GM19324 (cell line): ENCODE measurements at regions not wholly inside any gene's neighbourhood (a gene's known extent, or its start where the extent isn't known, plus 50 kb on each side); places are given as distances from the start of the nearest gene placed in this dataset.
A peak's percentile ranks its signal among the peaks of the same experiment; 100 is the strongest.
"Not testable (repeated sequence)": the region's sequence is repeated elsewhere in the genome, so short reads cannot be mapped to it uniquely, and the experiment has no call there.

Experiments used
- ATAC-seq: cut with Tn5 transposase; IDR thresholded peaks from one replicate; pipeline ENCODE4 v1.9.1; 2021; ENCODE audit warnings: mild to moderate bottlenecking, moderate library complexity; ENCODE audit not compliant: unreplicated experiment, low FRiP score

DNA sequence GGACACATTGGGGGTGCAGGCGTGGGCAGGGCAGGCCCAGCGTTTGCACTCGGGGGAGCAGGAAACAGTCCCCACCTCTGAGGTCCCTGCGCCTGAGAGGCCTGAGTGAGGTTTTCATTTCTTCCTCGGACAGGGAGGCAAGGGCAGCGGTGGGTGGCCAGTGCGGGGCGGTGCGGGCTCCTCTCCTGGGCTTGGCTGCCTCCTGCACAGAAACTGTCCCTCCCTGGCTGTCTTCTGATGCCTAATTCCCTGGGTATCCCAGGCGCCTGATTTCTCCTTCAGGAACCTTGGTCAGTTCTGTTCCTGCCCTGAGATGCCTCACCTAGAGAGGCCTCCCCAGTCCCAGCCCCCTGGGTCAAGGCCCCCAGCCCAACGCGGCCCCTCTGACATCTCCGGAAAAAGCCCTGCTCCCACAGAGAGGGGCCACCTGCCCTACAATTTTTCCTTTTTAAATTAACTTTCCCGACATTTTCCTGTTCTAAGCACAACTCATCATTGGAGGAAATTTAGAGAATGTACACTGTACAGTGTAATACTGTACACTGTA is 260.3 kb downstream of the ADGRD1 start:
- ATAC-seq: no peak

DNA sequence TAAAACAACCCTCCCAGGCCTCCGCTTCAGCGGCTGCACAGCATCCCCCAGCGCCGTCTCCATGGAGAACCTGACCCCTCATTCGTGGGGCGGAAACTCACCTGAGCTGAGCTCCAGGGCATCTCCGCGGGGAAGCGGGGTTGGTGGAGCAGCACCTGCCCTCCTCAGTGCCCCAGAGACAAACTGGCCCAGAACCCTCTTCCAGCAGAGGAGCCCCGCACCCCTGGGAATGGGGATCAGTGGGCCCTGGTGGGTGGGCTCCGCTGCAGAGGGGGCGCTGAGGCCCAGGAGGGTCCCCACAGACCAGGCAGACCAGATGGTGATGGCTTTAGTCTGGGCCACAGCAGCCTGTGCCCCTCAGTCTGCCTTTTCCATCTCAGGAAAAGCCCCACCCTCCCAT is 261.2 kb downstream of the ADGRD1 start:
- not testable (repeated sequence) for ATAC-seq

DNA sequence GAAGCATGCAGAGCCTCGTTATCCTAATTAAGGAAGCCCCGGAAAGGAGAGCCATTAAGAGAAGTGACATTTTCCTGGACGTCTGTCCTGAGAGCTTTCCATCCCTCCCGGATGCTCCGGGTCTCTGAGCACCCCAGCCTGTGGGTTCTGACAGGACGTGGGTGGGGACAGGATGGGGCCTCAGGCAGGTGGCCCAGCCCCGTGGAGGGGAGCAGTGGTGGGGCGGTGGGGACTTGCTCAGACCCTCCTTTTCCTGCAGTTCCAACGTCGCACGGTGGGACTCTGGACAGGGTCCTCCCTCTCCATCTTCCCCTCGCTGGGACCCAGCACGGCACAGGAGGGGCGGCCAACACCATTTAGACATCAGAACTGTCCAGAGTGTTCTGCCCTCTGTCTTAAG is 262.9 kb downstream of the ADGRD1 start:
- not testable (repeated sequence) for ATAC-seq

DNA sequence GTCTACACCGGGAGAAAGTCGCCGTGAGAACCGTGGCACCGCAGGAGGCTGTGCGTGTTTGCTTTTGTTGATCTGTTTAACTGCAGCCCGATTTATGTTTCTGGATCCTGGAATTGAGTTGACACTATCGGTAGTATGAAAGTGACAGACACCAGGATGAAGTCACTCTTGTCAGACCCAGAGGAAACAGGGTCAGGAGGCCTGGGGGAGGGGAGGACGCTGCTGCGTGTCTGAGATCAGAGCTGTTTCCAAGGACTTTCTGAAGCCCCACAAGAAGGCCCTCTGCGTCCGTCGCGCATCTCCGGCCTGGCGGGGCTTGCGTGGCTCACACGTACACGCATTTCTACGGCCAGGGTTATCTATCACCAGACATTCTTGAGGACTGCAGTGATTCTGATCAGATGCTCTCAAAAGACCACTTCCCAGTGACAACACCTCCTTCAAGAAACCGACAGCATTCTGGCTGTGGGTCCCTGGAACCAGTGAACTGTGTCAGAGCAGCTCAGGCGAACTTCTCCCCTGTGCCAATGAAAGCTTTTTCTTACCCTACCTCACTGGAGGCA is 263.4 kb downstream of the ADGRD1 start:
- ATAC-seq: no peak

DNA sequence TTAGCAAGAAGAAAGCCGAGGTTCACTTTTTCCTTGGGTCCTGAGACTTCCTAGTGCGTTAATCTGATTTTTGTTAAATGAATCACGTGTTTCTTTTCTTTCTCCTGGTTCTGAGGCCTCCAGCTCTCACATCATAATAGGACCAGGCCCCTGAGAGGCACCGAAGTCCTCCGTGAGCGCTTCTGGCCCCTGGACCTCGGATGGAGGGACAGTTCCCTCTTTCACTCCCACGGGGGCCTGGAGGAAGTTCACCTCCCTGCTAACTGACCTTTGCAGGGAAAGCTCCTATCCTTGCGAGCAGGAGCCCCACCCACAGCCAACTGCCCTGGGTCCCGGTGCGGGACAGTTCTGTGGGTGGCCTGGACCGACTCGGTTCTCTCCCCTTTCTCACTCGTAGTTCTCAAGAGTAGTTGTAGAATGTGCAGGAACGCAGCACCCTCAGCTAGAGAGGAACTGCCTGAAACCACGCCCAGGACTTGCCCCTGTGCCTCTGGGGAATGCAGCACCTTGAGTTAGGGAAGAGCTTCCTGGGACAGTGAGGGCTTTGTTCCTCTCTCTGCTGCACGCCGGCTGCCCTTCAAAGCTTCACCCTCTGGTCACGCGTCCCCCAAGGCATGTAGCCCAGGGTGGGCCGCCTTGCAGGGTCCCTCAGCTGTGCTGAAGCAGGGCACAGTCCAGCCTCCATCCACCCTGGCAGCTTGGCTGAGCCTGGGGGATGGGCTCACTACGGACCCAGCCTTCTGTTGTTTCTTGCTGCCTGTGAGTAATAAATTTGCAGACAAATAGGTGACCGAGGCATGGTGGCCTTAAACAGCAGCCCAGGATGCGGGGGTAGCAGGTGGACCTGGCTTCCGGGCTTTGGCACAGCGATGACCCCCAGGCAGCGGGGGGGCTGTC is 264.6 kb downstream of the ADGRD1 start:
- ATAC-seq: no peak

DNA sequence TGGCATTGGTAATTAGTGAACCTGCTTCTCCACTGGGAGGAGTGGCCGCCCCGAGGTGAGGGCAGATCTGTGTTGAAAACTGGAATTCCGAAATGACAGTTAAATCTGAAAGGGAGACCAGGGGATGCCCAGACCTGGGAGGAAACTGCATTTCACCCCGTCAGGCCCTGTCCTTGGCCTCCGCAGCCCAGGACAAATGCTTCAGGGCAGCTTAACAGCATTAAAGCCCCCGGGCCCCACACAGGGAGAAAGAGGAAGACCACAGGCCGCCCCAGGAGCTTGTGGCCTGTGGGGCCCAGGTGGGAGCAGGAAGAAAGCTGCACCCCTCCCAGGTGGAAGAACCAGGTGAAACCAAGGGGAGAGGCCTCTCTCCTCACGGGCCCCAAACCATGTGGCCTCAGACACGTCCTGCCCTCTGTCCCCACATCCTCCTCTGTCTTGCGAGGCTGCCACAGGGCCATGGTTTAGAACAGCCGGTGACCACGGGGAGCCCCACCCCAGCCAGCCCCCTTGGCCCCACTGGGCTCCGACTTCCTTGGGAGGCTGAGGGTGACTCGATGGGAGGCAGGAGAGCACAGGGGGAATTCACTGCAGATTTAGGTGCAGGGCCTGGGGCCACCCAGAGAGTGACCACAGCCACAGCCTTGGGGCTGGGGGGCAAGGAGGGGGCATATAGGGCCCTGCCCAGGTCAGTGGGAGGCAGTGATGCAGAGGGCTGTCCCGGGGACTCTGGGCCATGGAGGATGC is 265.4 kb downstream of the ADGRD1 start:
- ATAC-seq: no peak

DNA sequence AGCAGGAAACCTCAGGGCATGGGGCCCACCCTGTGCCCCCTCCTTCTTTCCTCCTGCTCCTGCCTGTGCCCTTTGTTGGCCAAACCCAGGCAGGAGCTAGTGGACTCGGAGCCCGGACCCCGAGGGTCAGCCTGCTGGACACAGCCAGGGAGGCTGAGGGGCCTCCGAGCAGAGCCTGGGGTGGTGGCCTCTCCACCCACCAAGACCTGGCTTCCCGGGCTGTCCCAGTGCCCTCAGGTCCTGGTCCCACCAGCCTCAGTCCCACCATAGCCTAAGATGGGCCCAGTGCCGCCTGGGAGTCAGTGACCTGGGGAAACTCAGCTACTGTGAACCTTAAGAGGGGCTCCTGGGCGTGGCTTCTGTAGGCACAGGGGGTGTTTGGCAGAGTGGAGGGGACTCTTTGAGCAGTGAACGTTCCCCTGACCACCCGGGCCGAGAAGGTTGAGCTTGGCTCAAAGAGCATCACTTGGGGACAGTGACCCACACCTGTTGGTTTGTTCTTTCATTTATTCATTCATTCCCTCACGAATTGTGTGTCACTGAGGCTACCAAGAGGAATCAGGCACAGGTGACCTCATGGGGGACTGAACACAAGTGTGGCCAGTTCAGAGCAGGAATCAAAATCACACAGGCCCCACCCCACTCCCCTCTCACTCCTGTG is 266.1 kb downstream of the ADGRD1 start:
- ATAC-seq: no peak

DNA sequence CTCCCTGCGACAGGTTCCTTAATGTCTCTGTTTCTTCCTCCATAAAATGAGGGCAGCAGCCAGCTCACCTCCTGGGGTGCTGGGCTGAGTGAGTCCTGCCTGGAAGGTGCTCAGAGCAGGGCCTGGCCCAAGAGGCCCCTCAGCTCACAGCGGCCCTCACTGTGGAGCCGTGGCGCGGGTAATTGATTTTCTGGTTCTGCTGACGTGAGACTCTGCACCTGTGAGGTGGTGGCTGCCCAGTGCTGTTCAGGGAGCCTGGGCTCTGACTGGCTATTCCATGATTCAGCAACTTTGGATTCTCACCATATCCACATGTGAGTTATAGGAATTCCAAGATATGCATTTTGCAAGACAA is 266.6 kb downstream of the ADGRD1 start:
- no peak for ATAC-seq

DNA sequence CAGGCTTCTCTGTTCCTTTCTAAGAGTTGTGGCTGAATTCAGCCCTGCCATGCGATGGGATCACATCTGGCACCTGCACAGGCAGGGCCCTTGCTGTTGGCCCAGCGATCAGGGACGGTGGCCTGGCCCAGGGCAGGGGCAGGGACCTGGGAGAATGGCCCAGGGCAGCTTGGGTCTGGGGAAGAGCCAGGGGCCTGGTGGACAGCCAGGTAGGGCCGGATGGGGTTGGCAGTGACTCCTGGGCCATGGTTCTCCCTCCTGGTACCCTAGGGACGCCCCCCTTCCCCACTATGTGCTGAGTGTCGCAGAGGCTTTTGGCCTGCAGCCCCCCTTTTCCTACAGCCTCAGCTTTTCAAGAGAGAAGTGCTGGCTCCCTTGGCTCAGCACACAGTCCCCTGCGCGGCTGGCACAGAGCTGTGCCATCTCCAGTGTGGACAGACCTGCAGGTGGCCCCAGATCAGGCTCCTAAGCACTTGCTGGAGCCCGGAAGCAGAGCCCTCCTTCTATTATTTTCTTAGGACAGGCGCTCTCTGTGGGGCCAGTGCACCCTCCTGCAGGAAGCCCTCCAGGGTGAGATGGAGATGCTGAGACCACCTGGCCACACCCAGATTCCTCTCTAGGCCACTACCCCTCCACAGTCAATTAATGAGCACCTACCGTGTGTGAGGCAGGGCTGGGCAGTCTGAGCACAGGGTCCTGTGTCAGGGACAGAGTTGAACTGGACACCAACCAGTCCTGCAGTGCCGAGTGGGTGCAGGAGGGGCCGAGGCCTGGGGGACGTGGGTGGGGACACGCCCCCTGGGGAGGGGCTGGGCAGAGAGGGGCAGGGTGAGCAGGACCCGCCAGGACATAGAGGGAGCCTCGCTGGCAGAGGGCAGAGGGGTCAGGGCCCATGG is 267.6 kb downstream of the ADGRD1 start:
- peak; percentile 2 for ATAC-seq

DNA sequence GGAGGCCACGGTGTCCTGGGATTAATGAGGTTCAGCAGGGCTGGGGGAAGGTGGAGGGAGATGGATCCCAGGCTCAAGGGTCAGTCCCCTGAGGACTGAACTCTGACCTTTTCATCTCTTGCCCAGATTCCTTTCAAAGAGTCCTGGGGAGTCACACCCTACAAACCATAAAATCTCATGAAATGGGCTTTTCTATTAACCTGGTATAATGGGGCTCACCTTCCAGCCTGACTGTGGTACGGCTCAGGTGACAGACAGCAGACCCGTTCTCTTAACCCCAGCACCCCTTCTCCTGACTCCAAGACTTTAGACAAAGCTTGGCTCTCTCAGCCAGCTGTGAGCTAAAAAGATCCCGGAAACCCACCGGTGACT is 268.2 kb downstream of the ADGRD1 start:
- no peak for ATAC-seq

DNA sequence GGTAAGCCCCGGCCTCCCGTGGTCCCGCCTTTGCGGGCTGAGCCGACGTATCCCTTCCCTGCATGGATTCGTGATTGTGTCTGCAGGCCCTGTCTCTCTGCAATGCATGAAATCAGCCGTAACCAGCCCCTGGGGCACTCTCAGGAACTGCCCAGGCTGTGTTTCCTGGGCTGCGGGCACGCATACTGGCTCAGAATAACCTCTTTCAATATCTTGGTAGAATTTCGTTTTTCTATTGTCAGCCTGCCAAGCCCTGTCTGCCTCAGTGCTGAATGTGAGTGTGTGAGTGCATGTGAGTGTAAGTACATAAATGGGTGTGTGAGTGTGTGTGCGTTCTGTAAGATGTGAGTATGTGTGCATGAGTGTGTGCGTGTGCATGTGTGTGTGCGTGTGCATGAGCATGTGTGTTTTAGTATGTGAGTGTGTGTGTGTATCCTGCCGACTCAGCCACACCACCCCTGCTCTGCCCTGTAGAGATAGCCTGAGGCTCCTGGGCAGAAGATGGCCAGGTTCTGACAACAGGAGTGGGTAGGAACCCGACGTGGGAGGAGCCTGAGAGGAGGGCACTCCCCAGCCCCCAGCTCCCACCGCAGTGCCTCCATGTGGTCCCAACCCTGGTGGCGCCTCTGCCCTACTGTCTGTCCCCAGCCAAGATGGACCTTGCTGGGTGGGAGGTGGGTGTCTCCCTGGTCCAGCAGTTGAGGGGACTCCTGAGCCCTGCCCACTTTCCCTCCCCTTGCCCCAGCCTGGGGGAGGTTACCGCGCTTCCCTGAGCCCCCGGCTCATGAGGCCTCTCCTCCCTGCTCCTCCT is 268.8 kb downstream of the ADGRD1 start:
- peak; percentile 67 for ATAC-seq

DNA sequence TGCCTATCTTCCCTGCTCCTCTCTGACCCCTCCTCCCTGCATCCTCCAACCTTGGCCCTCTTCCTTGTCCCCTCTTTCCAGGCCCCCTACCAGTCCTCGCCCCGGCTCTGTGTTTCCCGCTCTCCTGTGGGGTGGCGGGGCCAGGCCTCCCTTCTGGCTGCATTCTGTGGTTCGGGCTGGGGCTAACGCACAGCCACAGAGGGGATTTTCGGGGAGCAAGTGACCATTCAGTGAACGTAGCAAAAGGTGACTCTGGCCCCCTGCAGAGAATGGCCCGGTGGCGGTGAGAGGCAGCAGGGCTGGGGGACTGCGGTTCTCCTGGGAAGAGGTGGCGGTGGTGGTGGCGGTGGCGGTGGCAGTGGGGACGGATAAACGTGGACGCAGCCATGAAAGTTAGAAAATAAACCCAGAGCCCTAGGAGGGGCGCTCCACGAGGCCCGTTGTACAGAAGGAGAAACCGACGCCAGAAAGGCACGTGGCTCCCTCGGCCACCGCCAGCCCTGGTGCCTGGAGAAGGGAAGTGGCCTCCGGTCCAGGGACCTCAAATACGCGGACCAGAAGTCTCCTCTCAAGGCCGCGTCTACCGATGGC is 269.6 kb downstream of the ADGRD1 start:
- ATAC-seq: no peak

DNA sequence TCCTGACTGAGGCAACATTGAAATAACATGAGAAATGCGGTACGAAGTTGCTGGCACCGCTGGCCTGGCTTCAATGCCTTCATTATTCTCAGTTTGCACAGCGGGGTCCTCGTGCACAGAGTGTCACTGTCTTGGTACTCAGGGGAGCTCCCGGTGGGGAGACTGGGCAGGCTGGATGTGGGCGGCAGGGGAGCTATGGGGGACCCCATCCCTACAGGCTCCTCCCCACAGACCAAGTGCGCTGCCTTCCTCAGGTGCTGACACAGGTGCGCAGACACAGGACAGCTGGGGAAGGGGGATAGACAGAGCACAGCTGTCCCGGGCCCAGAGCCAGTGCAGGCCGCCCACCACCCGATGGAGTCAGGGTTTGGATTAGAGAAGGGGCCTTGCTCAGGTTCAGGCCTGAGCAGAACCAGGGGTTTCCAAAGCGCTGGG is 270.1 kb downstream of the ADGRD1 start:
- no peak for ATAC-seq

DNA sequence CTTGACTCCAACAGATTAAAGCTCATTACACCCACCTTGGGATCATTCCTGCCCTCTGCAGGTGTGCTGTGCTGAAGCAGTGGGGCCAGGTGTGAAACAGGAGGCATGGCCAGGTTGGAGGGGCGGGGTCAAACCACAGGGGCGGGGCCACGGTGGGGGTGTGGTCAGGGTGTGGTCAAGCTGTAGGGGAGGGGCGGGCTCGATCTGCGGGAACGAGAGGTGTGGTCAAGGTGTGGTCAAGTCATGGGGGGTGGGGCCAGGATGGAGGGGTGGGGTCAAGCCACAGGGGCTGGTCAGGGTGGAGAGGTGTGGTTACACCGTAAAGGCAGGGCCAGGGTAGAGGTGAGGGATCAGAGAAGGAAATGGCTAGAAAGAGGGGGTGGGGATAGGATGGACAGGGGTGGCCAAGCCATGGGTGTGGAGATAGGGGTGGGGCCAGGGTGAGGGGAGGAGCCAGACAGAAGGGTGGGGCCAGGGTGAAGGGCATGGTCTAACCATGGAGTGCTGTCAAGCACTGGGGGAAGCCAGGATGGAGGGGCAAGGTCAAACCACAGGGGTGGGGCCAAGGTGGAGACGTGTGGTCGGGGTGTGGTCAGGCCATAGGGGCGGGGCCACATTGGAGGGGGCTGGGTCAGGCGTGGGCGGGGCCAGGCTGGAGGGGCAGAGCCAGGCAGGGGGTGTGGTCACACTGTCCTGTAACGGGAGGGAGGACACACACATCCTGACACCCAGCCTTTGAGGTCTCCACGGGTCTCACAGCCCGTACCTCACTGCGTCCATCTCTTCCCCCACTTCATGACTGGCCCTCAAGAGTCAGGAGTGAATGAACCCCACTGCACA is 270.7 kb downstream of the ADGRD1 start:
- not testable (repeated sequence) for ATAC-seq

DNA sequence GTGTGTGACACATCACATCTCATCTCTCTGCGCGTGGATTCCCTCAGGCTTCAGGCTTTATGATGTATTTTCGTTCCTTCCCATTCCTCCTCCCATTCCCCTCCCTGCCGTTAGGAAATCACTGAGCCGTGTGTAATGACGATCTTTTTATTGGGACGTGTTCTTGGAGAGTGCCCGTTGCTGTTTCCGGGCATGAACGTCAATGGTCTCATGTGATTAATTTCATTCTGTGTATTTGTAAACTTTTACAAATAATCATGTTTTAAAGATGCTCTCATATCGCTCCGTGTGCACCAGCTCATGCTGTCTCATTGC is 271.3 kb downstream of the ADGRD1 start:
- not testable (repeated sequence) for ATAC-seq

DNA sequence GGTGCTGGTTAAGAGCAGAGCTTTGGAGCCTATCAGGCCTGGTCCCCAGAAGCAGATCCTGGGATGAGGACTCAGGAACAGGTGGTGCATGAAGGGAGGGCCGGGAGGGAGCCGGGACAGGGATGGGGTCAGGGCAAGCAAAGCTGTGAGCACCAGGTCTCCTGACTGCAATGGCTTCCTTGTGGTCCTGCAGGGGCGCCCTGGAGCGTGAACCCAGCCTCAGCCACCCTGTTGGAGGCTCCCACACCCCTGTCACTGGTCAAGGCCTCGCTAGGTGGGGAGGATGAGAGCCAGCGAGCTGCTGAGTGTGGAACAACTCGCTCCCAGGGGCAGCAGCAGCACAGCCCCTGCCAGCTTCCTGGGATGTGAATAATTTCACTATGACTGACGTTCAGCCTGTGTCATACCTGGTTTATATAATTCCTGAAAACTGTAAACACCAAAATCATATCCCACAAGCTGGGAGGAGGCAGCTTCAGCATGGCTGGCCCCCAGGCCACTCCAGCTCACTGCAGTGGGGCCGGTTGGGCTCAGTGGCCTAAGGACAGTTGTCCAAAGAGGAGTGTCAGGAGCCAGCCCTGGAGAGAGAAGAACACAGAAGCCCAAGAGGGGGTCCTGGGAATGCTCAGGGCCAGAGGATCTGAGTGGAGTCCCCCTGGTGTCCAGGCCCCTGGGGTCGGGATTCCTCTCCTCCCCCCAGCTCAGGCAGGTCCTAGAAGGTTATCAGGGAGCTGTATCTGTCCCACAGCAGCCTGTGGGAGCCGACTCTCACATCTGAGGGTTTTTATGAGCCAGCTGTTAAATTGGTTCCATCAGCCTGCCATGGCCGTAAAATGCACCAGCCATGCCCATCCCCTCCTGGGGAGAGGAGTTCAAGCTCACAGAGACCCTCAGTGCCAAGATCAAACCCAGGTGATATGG is 272.9 kb downstream of the ADGRD1 start:
- ATAC-seq: no peak

DNA sequence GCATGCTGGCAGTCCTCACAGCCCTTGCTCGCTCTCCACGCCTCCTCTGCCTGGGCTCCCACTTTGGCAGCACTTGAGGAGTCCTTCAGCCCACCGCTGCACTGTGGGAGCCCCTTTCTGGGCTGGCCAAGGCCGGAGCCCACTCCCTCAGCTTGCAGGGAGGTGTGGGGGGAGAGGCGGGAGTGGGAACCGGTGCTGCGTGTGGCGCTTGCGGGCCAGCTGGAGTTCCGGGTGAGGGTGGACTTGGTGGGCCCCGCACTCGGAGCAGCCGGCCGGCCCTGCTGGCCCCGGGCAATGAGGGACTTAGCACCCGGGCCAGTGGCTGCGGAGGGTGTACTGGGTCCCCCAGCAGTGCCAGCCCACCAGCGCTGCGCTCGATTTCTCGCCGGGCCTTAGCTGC is 273.9 kb downstream of the ADGRD1 start:
- not testable (repeated sequence) for ATAC-seq
